ENCODE measurements at regions not wholly inside any gene's neighbourhood (a gene's known extent, or its start where the extent isn't known, plus 50 kb on each side); places are given as distances from the start of the nearest gene placed in this dataset.

DNA sequence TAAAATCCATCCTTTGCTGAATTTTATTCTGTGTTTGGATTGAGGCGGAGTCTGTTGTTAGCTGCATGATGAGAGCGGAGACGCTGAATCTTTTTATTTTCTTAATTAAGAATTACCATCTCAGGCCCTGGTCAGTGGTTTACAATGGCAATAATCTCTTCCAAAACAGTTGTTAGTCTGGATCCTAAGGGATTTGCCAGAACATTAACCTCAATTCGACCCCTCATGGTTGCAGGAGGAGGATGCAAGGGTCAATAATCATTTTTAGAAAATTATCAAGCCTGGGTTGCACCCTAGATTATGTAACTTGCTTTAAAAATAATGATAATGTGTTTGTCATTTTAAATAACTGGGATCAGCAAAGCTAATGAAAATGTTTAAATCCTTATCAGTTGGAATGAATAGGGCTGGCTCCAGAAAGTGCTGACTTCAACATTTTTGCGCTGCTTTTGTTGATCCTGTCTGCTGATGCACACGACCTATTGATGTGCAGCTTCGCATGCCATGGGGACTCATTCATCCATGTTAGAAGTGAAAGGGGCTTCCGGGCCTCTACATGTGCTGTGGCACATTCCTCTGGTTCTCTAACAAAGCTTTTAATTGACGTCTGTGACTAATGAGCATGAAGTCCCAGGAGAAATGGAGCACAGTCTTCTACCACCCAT, 80.7 kb upstream of the KIAA1217 start:
- DNase-seq (ENCODE audit: low read depth) = no peak

DNA sequence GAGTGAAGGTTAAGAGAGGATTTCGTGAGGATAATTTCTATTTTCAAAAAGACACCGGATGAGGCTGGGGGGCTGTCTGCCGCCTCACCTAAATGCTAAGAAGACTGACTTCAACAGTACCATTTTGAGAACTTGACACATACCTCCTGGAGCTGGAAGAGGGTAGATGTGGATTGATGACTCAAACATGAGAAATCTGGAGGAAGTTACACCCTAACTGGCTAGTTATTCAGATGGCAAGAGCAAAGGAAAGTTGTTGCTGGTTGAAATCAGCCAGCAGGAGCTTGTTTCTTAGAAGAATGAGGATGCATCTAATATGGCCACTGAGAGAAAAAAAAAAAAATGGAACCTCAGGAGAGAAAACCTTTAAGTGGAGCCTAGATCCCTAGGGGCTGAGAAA, 76.2 kb upstream of the KIAA1217 start:
- DNase-seq (ENCODE audit: low read depth) = no peak

DNA sequence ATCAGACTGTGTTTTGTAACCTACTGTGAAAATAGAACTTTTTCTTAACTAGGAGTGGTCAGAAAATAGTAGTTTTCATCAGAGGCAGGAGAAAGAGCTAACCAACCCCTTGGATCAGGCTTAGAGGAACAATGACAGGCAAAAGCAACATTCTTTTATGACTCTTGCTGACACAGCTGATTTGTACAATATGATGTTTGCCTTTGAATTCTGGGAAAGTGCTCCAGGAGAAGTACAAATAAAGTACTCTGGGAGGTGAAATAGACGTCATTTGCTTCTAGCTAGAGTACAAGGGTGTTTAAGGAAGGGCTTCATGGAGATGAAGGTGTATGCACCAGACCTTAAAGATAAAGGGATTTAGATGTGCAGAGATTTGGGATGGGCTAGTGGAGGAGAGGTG, 75.1 kb upstream of the KIAA1217 start:
- DNase-seq (ENCODE audit: low read depth) = no peak

DNA sequence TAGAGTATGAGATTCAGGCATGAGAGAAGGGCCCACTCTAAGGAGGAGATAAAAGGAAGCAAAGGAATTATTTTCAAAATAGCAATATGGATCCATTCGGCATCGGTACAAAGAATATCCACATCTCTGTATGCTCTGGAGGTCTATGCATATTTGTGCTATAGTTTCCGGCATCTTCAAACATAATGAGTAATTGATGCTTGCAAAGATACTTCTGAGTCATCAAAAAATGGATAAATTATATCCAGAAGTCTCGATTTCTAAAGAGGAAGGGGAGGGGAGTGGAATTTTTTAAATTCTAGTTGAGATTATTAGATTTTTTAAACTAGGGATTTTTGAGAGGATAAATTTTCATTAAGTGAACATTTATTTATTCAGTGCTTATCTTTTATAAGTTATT, 72.9 kb upstream of the KIAA1217 start:
- DNase-seq (ENCODE audit: low read depth) = no peak

DNA sequence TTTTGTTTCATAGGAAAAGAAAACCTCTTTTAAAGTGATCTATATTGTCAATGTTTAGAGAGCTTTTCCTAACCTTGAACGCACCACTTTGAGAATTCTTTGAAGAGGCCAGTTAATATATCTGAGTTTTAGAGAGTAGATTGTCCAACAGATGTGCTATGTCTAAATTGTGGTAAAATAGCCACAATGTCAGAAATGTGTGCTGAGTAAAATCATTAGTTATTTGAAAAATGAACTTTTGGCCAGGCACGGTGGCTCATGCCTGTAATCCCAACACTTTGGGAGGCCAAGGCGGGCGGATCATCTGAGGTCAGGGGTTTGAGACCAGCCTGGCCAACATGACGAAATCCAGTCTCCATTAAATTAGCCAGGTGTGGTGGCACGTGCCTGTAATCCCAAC, 61.6 kb upstream of the KIAA1217 start:
- DNase-seq (ENCODE audit: low read depth) = no peak

DNA sequence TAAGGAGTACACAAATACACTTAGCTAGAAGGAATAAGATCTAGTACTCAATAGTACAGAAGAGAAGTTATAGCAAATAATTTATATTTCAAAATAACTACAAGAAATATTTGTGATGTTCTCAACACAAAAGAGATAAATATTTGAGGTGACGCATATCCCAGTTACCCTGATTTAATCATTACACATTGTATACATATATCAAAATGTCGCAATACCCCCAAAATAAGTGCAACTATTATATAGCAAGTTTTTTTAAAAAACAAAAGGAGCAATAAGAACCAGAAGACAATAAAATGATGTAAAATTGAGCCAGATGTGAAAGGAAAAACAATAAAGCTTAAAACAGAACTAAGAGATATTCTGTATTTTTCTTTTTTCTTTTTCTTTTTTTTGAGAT, 59.3 kb upstream of the KIAA1217 start:
- no peak for DNase-seq (ENCODE audit: low read depth)

DNA sequence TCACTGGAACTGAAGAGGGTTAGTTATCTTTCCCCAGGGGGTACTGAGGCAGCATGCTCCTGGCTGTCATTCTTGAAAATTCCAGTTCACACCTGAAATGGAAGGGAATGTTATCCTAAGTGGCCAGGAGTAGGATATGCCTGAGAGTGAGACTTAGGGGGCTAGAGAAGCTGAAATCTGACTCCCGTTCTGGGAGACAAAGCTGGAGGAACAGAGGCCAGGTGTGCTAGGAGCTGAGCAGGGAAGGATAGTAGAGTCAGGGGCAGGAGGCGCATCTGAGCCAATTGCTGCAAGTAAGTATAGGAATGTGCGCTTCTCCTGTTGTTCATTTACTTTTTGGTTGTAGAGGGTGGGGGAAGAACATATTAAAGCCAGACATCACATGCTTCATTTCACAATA, 58.1 kb upstream of the KIAA1217 start:
- DNase-seq (ENCODE audit: low read depth) = no peak

DNA sequence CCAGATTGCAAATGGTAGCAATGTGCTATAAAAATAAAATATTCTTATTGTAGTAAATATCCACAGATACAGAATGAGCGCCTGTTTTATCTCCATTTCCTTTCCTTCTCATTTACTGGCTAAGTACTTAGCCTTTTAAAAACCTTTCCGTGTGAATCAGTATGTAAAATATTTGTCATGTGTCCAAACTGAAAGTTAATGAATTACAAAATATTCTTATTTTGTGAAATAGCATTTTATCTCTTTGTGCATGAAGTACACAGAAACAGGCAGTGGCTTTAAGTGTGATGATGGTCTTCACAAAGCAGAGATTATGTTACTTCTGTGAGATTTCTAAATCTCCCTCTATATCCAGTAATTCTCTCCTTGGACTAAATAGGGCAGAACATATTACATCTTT, 56.7 kb upstream of the KIAA1217 start:
- no peak for DNase-seq (ENCODE audit: low read depth)

DNA sequence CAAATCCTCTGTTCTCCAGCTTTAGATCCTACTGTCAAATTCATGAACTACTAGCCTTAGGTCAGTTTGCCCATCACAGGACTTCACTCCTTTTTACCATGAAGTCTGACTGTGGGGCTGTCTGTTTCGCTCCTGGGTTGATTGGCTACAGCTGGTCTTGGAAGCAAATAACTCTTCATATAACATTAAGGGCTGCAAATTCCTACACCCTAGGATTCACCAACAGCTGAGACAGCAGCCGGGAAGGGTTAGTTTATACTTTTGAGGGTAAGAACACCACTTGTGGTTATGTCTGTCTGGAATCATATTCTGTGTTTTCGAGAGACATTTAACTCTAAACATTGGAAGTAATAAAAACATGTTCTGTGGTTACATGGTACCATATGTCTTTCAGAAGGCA, 55.9 kb upstream of the KIAA1217 start:
- DNase-seq (ENCODE audit: low read depth) = no peak

DNA sequence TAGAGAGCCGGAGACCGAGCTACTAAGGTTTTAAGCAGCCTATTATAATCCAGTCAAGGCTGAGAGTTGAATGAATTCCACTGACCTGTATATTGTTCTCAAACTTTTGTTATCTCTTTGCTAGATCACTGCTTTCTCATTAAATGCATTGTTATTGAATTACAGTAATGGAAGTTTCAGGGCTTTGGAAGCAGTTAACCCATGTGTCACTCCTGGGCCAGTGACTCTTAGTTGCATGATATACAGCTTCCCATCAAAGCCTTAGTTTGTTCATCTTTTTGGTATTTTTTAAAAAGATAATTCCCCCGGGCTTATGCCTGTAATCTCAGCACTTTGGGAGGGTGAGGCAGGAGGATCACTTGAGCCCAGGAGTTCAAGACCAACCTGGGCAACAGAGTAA, 55.4 kb upstream of the KIAA1217 start:
- DNase-seq (ENCODE audit: low read depth) = no peak

DNA sequence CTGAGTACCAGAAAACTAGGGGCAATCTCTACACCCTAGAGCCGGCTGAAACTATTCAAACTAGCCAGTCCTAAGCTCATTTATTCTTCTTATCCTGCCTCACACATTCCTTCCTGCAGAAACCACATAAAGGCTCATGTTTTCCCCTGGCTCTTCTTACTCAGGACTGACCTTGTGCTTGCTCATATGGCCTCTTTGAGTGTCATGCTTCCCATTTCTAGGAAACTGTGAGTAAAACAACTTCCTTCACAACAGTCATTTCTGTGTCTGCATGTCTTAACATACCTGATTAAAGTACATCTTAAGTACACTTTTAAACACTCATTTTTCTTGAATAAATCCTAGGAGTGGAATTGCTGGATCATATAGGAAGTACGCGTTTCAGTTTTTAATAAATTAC, 52.3 kb upstream of the KIAA1217 start:
- DNase-seq (ENCODE audit: low read depth) = no peak

DNA sequence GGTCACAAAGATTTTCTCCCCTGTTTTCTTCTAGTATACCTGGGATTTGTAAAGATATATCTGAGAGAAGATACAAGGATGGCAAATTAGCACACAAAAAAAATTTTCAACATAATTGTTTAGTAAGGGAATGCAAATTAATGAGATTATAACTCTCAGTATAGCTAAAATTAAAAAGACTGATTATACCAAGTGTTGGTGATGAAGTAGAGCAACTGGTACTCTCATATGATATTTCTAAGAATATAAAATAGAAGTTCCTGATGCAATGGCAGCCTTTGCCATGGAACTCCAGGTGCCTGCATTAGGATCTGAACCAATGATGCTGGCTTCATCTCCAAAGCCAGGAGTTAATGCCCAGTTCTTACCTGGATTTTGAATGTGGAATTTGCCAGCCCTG, 51.4 kb upstream of the KIAA1217 start:
- DNase-seq (ENCODE audit: low read depth) = no peak
